ENCODE measurements at regions not wholly inside any gene's neighbourhood (a gene's known extent, or its start where the extent isn't known, plus 50 kb on each side); places are given as distances from the start of the nearest gene placed in this dataset.

GRCh38 chr12:28998662-28999120 is 150.4 kb upstream of the FAR2 start:
- TF ChIP-seq CTCF (IDR thresholded peaks at IDR 0.05; ENCODE audit: poor library complexity, severe bottlenecking): peak; percentile 69
- TF ChIP-seq EZH2 (IDR thresholded peaks at IDR 0.05; ENCODE audit: borderline replicate concordance, insufficient read depth, low read length, poor library complexity, severe bottlenecking): no peak
